Hepatocyte (in vitro differentiated cells): ENCODE measurements at regions not wholly inside any gene's neighbourhood (a gene's known extent, or its start where the extent isn't known, plus 50 kb on each side); places are given as distances from the start of the nearest gene placed in this dataset.

ENCODE experiments used
- EZH2phosphoT487 ChIP-seq: fragments of 200-600 bp; sonication (generic); IDR thresholded peaks from one replicate; pipeline ENCODE4 v1.6.1; 2018; ENCODE audit warnings: antibody characterized with exemption, mild to moderate bottlenecking, low read depth, moderate library complexity; ENCODE audit not compliant: unreplicated experiment, severe bottlenecking
- TF ChIP-seq, protein P1 (sequence below): fragments of 200-600 bp; sonication (generic); IDR thresholded peaks from 2 replicates; pipeline ENCODE4 v1.5.1; 2016; ENCODE audit warnings: antibody characterized with exemption, mild to moderate bottlenecking; ENCODE audit not compliant: poor library complexity

DNA sequence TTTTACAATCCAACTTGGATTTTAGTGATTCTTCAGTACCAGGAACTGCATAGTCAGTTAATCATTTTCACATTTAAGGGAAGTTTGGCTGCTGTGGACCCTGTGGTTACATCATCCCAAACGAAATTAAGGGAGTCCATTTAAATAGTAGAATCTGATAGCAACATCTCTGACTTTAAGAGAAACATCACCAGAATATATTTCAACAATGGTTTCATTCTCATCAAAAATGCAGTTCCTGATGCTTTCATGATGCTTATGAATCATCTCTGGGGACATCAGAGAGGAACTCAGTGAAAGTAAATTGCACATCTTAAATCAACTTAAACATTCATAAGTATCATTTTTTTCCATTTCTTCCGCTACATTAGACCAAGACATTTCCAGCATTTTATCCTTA is 1170.7 kb downstream of the FSCB start:
- TF ChIP-seq, protein P1, sequence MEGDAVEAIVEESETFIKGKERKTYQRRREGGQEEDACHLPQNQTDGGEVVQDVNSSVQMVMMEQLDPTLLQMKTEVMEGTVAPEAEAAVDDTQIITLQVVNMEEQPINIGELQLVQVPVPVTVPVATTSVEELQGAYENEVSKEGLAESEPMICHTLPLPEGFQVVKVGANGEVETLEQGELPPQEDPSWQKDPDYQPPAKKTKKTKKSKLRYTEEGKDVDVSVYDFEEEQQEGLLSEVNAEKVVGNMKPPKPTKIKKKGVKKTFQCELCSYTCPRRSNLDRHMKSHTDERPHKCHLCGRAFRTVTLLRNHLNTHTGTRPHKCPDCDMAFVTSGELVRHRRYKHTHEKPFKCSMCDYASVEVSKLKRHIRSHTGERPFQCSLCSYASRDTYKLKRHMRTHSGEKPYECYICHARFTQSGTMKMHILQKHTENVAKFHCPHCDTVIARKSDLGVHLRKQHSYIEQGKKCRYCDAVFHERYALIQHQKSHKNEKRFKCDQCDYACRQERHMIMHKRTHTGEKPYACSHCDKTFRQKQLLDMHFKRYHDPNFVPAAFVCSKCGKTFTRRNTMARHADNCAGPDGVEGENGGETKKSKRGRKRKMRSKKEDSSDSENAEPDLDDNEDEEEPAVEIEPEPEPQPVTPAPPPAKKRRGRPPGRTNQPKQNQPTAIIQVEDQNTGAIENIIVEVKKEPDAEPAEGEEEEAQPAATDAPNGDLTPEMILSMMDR, result no peak
- no peak for TF ChIP-seq EZH2phosphoT487
